ENCODE measurements at regions not wholly inside any gene's neighbourhood (a gene's known extent, or its start where the extent isn't known, plus 50 kb on each side); places are given as distances from the start of the nearest gene placed in this dataset.
A peak's percentile ranks its signal among the peaks of the same experiment; 100 is the strongest.

GRCh38 chr13:97135883-97136282, 86.2 kb upstream of the MBNL2 start:
- DNase-seq (ENCODE audit: low spot score), result no peak

GRCh38 chr13:97136418-97136817, 85.7 kb upstream of the MBNL2 start:
- no peak for DNase-seq (ENCODE audit: low spot score)

DNA sequence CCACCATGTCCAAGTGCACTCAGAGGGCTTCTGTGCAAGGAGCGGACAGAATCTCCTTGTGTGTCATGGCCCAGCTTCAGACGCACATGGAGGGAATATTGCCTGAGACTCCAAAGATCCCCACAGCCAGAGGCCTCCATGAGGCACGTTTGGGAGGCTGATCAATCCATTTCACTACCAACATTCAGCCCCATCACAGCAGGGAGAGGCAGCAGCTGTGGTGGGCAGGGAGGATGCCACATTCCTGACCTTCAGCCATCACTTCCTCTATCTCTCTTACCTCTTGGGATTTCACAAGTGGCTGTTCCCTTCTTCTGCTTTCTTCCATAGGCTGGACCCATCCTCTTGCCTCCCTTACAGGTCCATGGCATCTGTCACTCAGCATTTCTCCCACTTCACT, 82.4 kb upstream of the MBNL2 start:
- no peak for DNase-seq (ENCODE audit: low spot score)

GRCh38 chr13:97140131-97140530, 82.0 kb upstream of the MBNL2 start:
- no peak for DNase-seq (ENCODE audit: low spot score)

GRCh38 chr13:97140611-97141010, 81.5 kb upstream of the MBNL2 start:
- peak; percentile 10 for DNase-seq (ENCODE audit: low spot score)

GRCh38 chr13:97141097-97141496, 81.0 kb upstream of the MBNL2 start:
- DNase-seq (ENCODE audit: low spot score), result no peak

DNA sequence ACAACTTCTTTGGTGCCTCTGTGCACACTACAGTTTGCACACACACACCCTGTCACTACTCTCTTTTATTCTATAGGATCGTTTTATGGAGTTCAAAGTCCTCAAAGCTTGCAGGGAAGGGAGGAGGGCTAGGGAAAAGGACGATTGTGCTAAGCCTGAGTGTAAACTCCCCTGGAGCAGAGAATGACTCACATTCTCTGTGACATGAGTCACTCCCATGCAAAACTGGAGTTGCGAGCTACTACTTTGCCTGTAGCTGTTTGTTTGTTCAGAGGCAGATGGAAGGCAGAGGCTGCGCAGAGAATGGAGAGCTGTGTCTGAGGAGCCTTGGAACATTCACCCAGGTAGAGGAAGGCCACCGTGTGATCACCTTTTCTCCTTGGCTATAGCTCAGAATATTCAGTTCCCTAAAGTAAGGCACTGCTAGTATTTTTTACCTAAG, 80.5 kb upstream of the MBNL2 start:
- DNase-seq (ENCODE audit: low spot score), result peak; percentile 91

DNA sequence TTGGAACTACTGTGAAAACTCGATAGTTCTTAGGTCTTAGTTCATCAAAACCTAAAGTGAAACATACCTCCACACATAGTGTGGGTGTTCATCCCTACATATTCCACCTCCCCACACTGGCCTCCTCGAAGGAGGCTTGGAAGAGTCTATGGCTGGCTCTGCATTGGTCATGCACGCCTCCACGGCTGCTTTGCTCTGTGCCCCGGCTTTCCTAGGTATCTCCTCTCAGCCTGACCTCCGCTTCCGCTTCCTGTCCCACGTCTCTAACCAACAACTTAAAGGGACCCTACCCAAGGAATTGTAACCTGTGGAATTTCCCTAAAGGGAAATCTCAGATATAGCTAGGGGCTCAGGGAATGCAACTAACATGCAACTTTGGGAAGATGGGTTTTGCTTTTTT, 79.7 kb upstream of the MBNL2 start:
- peak; percentile 49 for DNase-seq (ENCODE audit: low spot score)

DNA sequence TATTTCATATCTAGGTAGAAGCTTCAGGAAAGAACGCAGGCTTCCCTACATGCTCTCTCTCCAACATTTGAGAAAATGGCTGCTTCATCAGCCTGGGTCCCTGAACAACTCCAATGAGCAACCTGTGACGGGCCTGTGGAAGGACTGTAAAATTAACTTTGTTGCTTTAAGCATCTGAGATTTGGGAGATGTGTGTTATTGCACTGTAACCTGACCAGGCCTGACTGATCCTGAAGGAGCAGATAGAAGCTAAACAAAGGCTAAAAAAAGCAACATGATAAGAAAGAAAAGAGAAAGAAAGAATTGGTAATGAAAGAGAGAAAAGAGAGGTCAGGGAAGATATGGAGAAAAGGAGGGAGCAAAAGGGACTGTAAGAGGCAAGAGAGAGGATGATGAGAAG, 77.1 kb upstream of the MBNL2 start:
- DNase-seq (ENCODE audit: low spot score), result no peak

DNA sequence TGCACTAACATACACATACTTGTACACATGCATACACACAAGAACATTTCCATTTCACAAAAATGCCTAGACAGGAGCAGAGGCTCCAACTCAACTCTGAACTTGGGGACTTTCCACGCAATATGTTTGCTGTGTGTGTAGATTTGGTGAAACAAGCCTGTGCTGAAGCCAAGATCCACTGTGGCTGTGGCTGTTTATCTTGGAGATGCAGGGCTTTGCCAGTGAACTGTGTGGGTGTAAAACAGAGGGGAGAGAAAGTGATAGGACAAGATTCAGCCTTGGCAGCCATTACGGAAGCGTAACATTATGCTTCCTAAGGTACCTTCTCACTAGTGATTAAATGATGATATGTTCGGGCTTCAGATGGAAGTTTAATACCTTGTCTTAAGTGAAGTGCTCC, 73.2 kb upstream of the MBNL2 start:
- no peak for DNase-seq (ENCODE audit: low spot score)

DNA sequence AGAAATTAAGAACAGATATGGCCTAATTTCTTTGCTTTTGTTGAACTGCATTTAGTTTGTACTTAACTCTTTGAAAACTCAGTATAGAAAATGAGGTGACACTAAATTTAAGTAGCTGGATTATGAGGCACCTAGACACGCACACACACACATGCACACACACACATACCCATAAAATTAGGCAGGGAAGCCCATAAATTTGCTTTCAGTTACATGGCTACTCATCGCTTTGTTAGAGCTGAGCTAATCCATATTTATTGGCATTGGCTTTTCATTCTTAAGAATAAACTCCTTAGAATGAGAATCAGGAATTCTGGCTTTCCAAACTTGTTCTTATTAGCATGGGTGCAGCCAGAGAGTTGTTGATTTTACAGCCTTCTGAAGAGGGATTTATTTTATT, 61.7 kb upstream of the MBNL2 start:
- no peak for DNase-seq (ENCODE audit: low spot score)

- no peak for DNase-seq (ENCODE audit: low spot score)
Observed at GRCh38 chr13:97161582-97162231, 60.4 kb upstream of the MBNL2 start.

DNA sequence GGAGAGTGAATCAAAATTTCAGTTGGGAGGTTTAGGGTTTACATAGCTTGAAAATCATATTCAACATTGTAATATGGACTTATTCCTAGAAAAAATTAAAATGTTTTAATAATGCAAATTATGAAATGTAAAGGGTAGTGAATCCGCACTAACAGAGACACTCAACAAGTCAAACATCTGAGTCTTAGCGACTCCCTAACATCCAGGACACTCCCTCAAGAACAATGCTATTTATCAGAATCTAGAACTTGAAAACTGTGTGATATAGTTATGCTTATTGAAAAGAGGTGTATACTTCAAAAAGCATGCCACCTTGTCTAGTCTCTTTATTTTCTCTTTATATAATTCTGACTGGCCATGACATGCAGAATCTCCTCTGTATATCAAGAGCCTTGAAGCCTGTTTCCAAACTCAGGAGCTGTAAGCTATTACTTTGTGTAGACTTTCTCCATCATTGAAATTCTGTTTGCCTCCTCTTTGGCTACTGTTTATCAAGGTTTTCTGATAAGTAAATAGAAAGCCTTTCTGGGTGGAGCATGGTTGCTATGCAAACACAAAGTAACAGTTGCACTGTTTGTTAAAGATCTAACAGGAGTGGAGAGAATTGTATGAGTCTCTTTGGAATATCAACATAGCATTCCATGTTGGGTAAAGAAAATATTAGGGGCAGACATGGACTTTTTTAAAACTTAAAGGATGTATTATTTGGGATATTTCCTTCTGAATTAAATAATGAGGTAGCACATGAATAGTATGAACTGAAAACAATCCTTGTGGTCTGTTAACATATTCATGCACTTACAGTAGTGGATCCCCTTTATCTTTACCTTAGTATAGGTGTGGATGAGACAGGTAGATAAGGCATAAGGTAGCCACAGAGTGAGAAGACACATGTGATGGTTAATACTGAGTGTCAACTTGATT, 56.4 kb upstream of the MBNL2 start:
- no peak for DNase-seq (ENCODE audit: low spot score)

GRCh38 chr13:97171136-97171535, 51.0 kb upstream of the MBNL2 start:
- no peak for DNase-seq (ENCODE audit: low spot score)
